Suppressor macrophage treated with lipopolysaccharide for 1 hour (primary cell): ENCODE measurements at regions not wholly inside any gene's neighbourhood (a gene's known extent, or its start where the extent isn't known, plus 50 kb on each side); places are given as distances from the start of the nearest gene placed in this dataset.
"Not testable (repeated sequence)": the region's sequence is repeated elsewhere in the genome, so short reads cannot be mapped to it uniquely, and the experiment has no call there.

Experiments
- DNase-seq, 3 donors: peaks; one replicate each; pipeline ENCODE4 v3.0.0-alpha.2; 2020 to 2022

DNA sequence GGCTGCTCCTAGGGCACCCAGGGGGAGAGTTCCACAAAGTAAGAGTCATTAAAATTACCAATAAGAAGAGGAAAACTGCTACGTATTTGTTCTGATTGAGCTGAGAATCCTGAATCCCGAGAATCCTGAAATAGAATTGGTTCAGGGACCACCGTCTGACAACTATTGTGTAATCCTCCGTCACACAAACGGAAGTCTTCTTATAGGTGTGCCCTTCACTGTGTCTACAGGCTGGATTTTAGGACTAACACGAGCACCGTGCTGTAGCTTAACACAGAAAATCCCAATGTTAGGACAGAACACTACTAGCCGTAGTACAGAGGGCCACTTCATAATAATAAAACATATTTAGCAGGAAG is 50.6 kb upstream of the RNF182 start:
- DNase-seq = no peak

- DNase-seq = peak; percentile 24 to 52 (median 26)
Observed at GRCh38 chr6:13873288-13874190, 51.2 kb upstream of the RNF182 start.

GRCh38 chr6:13872681-13873080 is 52.1 kb upstream of the RNF182 start:
- peak; percentile 77 to 83 (median 82) for DNase-seq

GRCh38 chr6:13872006-13872405 is 52.7 kb upstream of the RNF182 start:
- not testable (repeated sequence) for DNase-seq

DNA sequence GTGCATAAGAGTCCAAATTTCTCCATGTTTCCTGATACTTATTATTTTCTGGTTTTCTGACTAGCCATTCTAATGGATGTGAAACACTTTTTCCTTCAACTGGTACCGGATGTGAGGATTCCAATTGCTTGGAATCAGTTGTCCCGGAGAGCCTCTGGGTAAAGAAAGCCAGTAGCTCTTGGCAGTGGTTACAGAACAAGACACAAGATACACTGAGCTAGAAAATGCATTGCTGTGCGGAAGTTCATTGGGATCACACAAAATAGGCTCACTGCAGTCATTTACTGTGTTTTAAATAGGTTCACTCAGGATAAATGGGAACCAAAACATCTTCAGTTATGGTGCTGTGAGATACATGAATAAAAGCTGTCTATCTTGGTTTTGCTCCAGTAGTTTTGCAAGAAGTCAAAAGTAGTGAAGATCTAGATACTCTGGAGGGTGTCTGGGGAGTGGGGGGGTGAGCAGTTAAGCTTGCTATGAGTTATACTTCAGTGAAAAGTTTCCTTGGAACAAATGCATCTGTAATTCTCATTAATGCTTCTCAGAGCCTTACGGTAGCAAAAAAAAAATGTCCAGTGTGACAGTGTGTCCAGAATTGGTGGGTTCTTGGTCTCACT is 54.4 kb upstream of the RNF182 start:
- no peak for DNase-seq

DNA sequence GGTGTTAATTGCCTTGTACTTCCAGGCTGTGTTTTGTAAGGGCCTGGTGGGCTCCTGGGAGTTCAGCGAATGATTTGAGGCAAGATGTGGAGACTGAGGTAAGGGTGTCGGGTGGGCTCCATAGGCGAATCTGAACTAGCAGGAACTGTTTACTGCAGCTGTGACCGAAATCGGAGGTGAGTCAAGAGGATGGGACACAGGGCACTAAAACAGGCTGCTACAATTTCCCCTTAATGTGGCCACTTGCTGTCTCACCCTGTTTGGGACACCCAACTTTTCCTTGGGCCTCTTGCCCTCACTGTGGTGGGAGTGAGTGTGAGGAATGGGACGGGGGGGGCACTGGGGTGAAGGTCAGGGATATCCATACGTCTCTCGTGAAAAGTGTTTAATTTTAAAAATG is 53.9 kb upstream of the MCUR1 start:
- DNase-seq = no peak

DNA sequence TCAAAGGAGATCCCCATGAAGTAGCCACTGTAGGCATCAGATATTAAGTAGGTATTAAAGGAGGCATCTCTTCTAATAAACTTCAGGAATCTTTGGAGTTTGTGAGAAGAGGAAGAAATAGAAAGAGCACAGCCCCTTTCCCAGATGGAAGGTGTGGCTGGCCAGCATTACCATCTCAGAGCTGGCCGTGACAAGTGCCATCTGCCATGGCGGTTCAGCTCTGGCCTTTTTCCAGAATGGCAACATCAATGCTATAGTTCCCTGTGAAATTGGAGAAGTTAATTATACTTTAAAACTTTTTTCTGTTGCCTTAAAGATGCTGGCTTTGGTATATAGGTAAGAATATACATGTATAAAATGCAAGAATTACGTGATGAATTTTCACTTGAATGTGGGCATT is 51.9 kb upstream of the MCUR1 start:
- peak in 1 of 3 donors; percentile 8 for DNase-seq

DNA sequence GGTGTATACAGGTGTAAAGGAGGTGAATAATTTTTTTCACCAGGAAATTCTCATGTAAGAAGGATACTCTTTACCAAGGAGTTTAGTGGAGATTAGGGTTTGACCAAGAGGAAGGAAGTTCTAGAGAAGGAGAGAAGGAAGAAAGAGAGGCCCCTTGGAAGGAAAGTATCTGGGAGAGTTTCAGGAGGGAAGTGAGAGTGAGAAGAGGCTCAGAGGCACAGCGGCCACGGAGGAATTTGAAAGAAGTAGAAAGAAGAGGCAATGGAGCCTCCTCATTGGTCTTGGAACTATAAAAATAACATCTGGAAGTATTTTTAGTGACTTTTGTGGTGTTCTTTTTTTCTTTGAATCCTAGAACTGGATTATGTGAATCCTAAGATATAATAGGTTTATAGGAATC is 50.8 kb upstream of the MCUR1 start:
- DNase-seq = peak in 2 of 3 donors; percentile 21 to 36

GRCh38 chr6:13864669-13865068 is 50.3 kb upstream of the MCUR1 start:
- not testable (repeated sequence) for DNase-seq
